ENCODE measurements at regions not wholly inside any gene's neighbourhood (a gene's known extent, or its start where the extent isn't known, plus 50 kb on each side); places are given as distances from the start of the nearest gene placed in this dataset.
A peak's percentile ranks its signal among the peaks of the same experiment; 100 is the strongest.

DNA sequence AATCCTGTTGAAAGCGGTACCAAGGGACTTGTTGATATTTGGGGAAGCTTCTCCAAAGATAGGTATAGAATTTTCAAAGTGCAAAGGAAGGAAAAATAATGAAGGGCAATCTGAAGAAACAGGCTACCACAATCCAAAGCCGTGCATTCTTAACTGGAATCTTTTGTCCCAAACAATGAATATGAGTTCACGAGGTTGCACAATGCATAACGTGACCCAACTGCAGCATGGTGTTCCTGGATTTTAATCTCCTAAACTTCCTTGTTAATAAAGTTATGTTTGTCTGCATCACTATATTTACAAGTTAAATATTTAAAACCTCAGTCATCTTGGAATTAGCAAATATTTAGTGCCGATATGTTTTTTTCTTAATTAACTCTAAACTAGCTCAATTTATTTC is 203.7 kb downstream of the WDR11 start:
- H3K4me3 ChIP-seq (ENCODE audit: low read depth, low read length), result no peak overlapping the region
- TF ChIP-seq, protein P1, sequence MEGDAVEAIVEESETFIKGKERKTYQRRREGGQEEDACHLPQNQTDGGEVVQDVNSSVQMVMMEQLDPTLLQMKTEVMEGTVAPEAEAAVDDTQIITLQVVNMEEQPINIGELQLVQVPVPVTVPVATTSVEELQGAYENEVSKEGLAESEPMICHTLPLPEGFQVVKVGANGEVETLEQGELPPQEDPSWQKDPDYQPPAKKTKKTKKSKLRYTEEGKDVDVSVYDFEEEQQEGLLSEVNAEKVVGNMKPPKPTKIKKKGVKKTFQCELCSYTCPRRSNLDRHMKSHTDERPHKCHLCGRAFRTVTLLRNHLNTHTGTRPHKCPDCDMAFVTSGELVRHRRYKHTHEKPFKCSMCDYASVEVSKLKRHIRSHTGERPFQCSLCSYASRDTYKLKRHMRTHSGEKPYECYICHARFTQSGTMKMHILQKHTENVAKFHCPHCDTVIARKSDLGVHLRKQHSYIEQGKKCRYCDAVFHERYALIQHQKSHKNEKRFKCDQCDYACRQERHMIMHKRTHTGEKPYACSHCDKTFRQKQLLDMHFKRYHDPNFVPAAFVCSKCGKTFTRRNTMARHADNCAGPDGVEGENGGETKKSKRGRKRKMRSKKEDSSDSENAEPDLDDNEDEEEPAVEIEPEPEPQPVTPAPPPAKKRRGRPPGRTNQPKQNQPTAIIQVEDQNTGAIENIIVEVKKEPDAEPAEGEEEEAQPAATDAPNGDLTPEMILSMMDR (conservative IDR thresholded peaks at IDR 0.05; ENCODE audit: low read depth, low read length), result no peak
- DNase-seq (ENCODE audit: low read depth), result no peak

DNA sequence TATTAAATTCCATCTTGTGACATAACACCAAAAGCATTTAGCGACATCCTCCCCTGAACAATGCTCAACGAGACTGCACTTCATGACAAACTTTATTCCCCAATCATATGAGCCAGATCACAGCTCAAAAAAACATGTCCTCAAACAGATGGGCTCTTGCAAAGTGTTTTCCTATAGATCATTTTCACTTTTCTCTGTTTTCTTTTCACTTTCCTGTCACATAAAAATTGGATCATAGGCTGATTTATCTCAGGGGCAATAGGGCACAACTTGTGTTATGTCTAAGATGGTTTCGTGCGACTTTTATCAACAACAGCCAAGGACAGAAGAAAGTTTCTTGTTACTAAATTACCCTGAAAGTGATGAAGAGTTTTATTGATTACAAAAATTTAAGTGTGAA is 206.1 kb downstream of the WDR11 start:
- H3K4me3 ChIP-seq (ENCODE audit: low read depth, low read length), result no peak overlapping the region
- DNase-seq (ENCODE audit: low read depth), result no peak
- TF ChIP-seq, protein P1 (conservative IDR thresholded peaks at IDR 0.05; ENCODE audit: low read depth, low read length), result no peak

DNA sequence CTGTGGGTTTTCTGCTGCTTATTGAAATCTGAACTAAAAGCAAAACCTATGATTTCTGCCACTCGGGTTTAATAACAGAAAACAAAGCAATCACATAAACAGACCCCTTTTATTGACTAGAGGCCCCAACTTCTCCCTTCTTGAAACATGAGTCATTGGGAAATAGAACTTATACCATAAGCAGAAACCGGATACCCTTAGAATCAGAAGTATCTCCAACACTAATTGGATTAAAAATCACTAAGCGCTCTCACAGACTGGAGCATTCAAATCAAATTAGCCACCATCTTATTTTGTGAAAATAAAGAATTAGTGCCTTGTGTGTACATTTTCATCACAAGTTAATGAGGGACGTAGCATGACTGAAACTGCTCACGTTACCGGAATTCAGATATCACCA is 206.9 kb downstream of the WDR11 start:
- TF ChIP-seq, protein P1 (conservative IDR thresholded peaks at IDR 0.05; ENCODE audit: low read depth, low read length), result no peak
- no peak for DNase-seq (ENCODE audit: low read depth)

DNA sequence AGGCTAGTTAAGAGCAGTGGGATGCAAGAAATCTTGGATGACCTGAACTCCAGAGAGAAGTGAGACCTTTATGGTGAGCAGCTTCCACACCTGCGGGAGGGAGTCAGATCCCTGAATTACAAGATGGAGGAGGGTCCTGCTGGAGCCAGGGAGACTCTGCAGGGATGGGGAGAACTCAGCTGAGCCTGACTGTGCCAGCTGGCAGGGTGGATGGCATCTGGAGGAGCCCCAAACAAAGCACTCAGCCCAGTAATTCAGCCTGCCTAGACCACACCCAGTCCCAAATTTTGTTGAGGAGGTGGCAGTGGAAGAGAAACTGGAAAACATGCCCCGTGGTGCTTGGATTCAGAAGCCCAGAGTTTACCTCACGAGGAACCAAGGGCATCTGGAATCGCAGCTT is 208.2 kb downstream of the WDR11 start:
- H3K4me3 ChIP-seq (ENCODE audit: low read depth, low read length), result no peak overlapping the region
- TF ChIP-seq, protein P1 (conservative IDR thresholded peaks at IDR 0.05; ENCODE audit: low read depth, low read length), result no peak

More for the DNA sequence above, 206.9 kb downstream of the WDR11 start:
- H3K4me3 ChIP-seq (ENCODE audit: low read depth, low read length), result no peak overlapping the region

DNA sequence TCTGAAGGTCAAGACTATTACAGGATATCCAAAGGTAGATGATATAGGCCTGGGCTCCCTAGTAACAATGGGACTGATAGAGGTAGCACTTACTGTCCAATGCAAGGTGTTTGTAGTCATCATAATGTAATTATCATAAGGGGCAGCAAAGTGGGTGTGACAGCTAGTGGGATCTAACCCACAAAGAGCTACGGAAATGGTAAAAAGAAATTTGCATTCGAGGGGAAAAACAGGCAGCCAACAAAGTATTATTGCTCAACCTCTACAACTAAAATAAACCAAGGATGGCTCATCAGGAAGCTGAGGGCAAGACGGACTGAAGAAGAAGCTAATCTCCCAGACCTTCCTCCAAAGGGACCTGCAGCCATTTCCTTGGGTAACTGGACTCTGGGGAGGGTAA is 211.0 kb downstream of the WDR11 start:
- no peak overlapping the region for H3K4me3 ChIP-seq (ENCODE audit: low read depth, low read length)
- peak; percentile 13 for DNase-seq (ENCODE audit: low read depth)
- TF ChIP-seq, protein P1 (conservative IDR thresholded peaks at IDR 0.05; ENCODE audit: low read depth, low read length), result no peak

More for the DNA sequence above, 208.2 kb downstream of the WDR11 start:
- DNase-seq (ENCODE audit: low read depth), result no peak

DNA sequence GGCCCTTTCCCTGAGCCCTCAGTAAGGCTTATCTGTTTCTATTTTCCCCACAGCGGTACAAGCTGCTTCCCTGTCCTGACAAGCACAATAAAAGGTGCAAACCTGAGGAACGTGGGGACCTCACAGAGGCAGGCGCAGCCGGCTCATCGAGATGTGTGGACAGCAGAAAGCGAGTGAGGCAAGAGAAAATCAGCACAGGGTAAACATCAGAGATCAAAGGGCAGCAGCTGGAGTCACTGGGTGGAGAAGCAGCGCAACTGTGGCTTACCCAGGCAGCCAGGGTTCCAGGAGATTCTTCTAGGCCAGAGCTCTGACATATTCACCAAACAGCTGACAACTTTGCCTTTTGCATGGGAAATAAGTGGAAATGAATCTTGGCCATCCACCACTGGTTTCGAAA is 212.6 kb downstream of the WDR11 start:
- DNase-seq (ENCODE audit: low read depth), result no peak
- TF ChIP-seq, protein P1 (conservative IDR thresholded peaks at IDR 0.05; ENCODE audit: low read depth, low read length), result no peak
- H3K4me3 ChIP-seq (ENCODE audit: low read depth, low read length), result no peak overlapping the region

DNA sequence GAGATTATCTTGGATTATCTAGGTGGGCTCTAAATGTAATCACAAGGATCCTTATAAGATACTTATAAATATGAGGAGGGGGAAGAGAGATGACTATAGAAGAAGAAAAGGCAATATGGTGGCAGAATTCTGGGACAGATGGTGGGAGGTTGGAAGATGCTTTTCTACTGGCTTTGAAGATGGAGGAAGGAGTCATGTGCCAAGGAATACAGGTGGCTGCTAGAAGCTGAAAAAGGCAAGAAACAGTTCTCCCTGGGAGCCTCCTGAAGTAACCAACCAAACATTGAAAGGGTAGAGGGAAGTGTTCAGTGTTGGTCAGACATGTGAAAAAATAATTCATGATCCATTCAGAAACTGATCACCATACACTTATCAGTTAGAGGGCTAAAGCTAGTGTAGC is 213.3 kb downstream of the WDR11 start:
- no peak overlapping the region for H3K4me3 ChIP-seq (ENCODE audit: low read depth, low read length)
- no peak for DNase-seq (ENCODE audit: low read depth)
- TF ChIP-seq, protein P1 (conservative IDR thresholded peaks at IDR 0.05; ENCODE audit: low read depth, low read length), result no peak

Data from choroid plexus epithelial cell (primary cell).